ENCODE measurements at regions not wholly inside any gene's neighbourhood (a gene's known extent, or its start where the extent isn't known, plus 50 kb on each side); places are given as distances from the start of the nearest gene placed in this dataset.

DNA sequence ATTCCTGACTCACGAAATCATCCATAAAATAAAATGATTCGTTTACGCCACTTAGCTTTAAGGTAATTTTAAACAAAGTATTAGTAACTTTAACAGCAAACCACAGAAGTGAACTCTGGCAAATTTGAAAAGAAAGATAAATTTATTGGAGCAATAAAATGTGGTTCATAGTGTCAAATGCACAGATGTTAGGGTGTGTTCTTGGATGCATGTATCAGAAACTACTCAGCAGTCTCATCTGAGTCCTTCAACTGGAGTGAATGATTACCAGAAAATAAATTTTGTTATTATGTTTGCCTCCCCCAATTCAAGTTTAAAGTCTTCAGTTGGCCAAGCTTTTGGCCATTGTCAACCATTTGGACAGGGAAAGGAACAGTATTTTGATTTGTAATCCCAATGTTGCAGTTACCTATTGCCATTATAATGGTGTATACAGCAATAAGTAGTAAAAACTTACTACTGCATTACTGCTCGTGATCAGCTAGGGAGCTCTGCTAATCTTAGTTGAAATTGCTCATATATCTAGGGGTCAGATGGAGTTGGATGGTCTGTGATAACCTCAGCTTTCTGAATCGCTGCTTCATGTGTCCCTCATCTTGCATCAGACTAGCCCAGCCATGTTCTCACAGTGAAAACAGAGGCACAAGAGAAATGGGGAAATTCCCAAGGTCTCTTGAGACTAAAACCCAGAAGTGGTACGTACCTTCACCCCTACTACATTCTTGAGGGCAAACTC is 254.6 kb upstream of the KCNIP4 start:
- DNase-seq (no peak), ATAC-seq (no peak)
- H3K4me3 ChIP-seq, result no peak overlapping the region
- H3K27me3 ChIP-seq, result no peaks in the 10 kb centered on the region
- no peaks in the 10 kb centered on the region for H3K9me3 ChIP-seq
- intact Hi-C loops (cut with DNase I), result no loop called here
- H3K27ac ChIP-seq, result no peak overlapping the region
- TF ChIP-seq, protein P1, sequence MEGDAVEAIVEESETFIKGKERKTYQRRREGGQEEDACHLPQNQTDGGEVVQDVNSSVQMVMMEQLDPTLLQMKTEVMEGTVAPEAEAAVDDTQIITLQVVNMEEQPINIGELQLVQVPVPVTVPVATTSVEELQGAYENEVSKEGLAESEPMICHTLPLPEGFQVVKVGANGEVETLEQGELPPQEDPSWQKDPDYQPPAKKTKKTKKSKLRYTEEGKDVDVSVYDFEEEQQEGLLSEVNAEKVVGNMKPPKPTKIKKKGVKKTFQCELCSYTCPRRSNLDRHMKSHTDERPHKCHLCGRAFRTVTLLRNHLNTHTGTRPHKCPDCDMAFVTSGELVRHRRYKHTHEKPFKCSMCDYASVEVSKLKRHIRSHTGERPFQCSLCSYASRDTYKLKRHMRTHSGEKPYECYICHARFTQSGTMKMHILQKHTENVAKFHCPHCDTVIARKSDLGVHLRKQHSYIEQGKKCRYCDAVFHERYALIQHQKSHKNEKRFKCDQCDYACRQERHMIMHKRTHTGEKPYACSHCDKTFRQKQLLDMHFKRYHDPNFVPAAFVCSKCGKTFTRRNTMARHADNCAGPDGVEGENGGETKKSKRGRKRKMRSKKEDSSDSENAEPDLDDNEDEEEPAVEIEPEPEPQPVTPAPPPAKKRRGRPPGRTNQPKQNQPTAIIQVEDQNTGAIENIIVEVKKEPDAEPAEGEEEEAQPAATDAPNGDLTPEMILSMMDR (IDR thresholded peaks at IDR 0.05), result no peak
- no peak for TF ChIP-seq POLR2A (IDR thresholded peaks at IDR 0.05)
- H3K36me3 ChIP-seq, result no peaks in the 10 kb centered on the region
- H3K4me1 ChIP-seq, result no peaks in the 10 kb centered on the region
- 49% methylated on average over 6 of the region's 6 CpGs for WGBS (ENCODE audit: insufficient coverage, low coverage, low lambda C conversion rate, missing lambda C conversion rate)

DNA sequence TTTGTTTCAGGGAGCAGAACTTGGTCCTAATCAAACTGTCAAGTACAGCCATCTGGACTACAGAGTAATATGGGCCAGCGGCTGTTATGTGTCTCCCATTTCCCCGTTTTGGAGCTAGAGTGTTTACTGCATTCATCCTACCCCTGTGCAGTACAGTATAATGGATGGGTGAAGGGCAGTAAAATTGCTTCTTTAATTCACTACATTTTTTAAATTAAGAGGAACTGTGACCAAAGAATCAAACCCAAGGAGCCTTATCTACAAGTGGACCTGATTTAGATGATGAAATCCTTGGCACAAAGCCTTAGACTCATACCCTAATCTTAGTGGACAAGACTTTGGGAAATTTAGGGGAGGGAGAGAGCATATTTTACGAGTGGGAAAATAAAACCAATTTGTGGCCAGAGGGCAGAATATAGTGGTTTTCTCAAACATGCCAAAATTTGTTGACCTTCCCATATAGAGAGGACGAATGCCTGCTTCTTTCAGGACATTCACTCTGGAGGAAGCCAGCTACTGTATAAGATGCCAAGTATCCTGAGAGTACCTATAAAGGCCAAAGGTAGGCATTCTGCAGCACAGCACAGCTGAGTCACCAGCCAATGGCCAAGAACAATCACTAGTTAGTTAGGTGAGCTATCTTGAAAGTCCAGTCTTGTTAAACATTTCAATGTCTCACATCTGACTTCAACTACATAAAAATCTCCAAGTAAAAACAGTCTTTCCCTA is 253.8 kb upstream of the KCNIP4 start:
- 18% methylated on average over 4 of the region's 4 CpGs for WGBS (ENCODE audit: insufficient coverage, low coverage, low lambda C conversion rate, missing lambda C conversion rate)
- intact Hi-C loops (cut with DNase I), result no loop called here
- no peak overlapping the region for H3K4me3 ChIP-seq
- H3K36me3 ChIP-seq, result no peaks in the 10 kb centered on the region
- no peaks in the 10 kb centered on the region for H3K9me3 ChIP-seq
- H3K27ac ChIP-seq, result no peak overlapping the region
- DNase-seq (no peak), ATAC-seq (no peak)
- TF ChIP-seq, protein P1 (IDR thresholded peaks at IDR 0.05), result no peak
- TF ChIP-seq POLR2A (IDR thresholded peaks at IDR 0.05), result no peak
- H3K4me1 ChIP-seq, result no peaks in the 10 kb centered on the region
- no peaks in the 10 kb centered on the region for H3K27me3 ChIP-seq

DNA sequence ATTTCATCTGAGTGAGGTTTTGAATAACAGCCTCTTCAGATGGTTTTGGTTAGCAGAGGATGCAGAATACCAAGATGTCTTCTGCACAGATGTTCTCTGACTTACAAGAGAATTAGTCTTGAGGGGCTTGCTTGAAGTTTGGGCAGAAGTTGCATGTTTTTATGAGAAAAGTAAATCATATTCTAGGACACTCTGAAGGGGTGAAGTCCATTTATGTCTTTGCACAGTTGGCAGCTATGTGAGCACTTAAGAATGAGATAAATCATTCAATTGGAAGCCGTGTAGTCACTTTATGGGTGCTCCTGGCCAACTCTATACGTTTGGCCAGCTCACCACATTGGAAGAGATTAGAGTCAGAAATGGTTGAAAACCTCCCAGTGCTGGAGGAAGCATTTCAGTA is 252.7 kb upstream of the KCNIP4 start:
- intact Hi-C loops (cut with DNase I), result no loop called here
- H3K4me1 ChIP-seq, result no peaks in the 10 kb centered on the region
- WGBS (ENCODE audit: insufficient coverage, low coverage, low lambda C conversion rate, missing lambda C conversion rate), result 10% methylated on average over 2 of the region's 2 CpGs
- H3K9me3 ChIP-seq, result no peaks in the 10 kb centered on the region
- H3K27ac ChIP-seq, result no peak overlapping the region
- DNase-seq (no peak), ATAC-seq (no peak)
- no peaks in the 10 kb centered on the region for H3K27me3 ChIP-seq
- no peaks in the 10 kb centered on the region for H3K36me3 ChIP-seq
- TF ChIP-seq, protein P1 (IDR thresholded peaks at IDR 0.05), result no peak
- TF ChIP-seq POLR2A (IDR thresholded peaks at IDR 0.05), result no peak
- H3K4me3 ChIP-seq, result no peak overlapping the region

DNA sequence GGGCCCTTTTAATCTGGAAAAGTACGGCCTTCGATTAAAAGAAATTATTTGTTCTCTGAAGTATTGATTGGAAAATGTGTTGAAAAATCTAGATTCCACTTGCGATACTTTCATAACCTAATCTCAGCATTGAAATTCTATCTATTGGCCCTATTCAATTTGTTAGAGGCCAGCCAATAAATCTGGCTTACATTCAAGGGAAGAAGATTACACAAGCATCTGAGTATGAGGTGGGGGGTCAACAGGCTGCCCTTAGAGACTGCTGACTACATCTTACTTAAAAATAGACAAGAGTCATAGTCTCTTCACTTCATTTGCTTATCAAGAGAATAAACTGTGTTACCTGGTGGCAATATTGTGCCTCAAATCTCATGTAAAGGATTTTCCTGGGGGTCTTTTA is 248.0 kb upstream of the KCNIP4 start:
- DNase-seq, result no peak
- intact Hi-C loops (cut with DNase I), result no loop called here
- Histone ChIP-seq H3K36me3 (no peaks in the 10 kb centered on the region), H3K4me3 (no peak overlapping the region), H3K27me3 (no peaks in the 10 kb centered on the region), H3K9me3 (no peaks in the 10 kb centered on the region), H3K27ac (no peak overlapping the region), H3K4me1 (no peaks in the 10 kb centered on the region)
- WGBS (ENCODE audit: insufficient coverage, low coverage, low lambda C conversion rate, missing lambda C conversion rate), result 67% methylated on average over 3 of the region's 3 CpGs
- no peak for ATAC-seq
- TF ChIP-seq POLR2A (IDR thresholded peaks at IDR 0.05), result no peak
- TF ChIP-seq, protein P1 (IDR thresholded peaks at IDR 0.05), result no peak
